ENCODE measurements at regions not wholly inside any gene's neighbourhood (a gene's known extent, or its start where the extent isn't known, plus 50 kb on each side); places are given as distances from the start of the nearest gene placed in this dataset.

DNA sequence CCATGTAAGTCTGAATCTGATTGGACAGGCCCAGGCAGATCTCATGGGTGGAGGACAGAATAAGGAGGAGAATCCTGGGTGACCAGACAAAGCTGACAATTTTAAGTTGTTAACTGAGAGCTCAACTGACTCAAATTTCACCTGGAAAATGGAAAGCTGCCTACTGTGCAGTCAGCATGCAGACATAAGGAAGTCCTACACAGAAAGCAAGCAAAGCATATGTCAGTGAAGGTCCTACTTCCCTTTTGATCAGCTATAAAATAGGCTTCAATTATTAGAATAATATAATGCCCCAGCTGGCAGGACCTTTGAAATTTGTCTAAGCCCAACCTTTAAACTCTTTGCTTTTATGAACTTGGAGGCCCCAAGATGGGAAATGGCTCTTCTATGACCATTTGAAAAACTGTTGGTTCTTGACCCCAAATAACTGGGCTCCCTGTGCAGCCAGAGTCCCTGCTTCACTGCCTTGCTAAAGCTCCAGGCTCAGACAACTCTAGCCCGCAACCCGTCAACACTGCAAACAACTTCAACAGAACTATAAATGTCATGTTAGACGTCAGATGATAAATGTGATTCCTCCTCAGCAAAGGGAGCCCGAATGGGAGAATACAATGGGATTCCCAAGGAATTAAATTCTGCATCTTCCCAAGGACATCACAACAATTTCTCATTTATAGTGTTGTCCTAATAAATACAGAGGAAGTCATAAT lies 118.9 kb upstream of the ADRA1B start:
- TF ChIP-seq, protein P1, sequence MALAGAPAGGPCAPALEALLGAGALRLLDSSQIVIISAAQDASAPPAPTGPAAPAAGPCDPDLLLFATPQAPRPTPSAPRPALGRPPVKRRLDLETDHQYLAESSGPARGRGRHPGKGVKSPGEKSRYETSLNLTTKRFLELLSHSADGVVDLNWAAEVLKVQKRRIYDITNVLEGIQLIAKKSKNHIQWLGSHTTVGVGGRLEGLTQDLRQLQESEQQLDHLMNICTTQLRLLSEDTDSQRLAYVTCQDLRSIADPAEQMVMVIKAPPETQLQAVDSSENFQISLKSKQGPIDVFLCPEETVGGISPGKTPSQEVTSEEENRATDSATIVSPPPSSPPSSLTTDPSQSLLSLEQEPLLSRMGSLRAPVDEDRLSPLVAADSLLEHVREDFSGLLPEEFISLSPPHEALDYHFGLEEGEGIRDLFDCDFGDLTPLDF (CRISPR knock-in tag; IDR thresholded peaks at IDR 0.05): no peak
- TF ChIP-seq EP300 (IDR thresholded peaks at IDR 0.05; ENCODE audit: low read length) (no peak), HMG20B (CRISPR knock-in tag; IDR thresholded peaks at IDR 0.05) (no peak)
- TF ChIP-seq, protein P2, sequence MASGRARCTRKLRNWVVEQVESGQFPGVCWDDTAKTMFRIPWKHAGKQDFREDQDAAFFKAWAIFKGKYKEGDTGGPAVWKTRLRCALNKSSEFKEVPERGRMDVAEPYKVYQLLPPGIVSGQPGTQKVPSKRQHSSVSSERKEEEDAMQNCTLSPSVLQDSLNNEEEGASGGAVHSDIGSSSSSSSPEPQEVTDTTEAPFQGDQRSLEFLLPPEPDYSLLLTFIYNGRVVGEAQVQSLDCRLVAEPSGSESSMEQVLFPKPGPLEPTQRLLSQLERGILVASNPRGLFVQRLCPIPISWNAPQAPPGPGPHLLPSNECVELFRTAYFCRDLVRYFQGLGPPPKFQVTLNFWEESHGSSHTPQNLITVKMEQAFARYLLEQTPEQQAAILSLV (tag; IDR thresholded peaks at IDR 0.05): no peak
